Chondrocyte (in vitro differentiated cells): ENCODE measurements at regions not wholly inside any gene's neighbourhood (a gene's known extent, or its start where the extent isn't known, plus 50 kb on each side); places are given as distances from the start of the nearest gene placed in this dataset.

Source experiments
- DNase-seq: peaks from one replicate; pipeline ENCODE4 v3.0.0; 2021; ENCODE audit warnings: mixed read lengths, low spot score
- H3K27ac Mint-ChIP-seq: one replicate; pipeline ENCODE4 v1.8.0; 2021; ENCODE audit warnings: mild to moderate bottlenecking, moderate library complexity, mixed read lengths; ENCODE audit not compliant: unreplicated experiment
- H3K27me3 Mint-ChIP-seq: 2 replicates; pipeline ENCODE4 v1.8.0; 2021; ENCODE audit warnings: low read depth, mixed read lengths
- H3K36me3 Mint-ChIP-seq: 2 replicates; pipeline ENCODE4 v1.8.0; 2021; ENCODE audit warnings: low read depth, mixed read lengths
- H3K4me1 Mint-ChIP-seq: 2 replicates; pipeline ENCODE4 v1.8.0; 2021; ENCODE audit warnings: low read depth, mild to moderate bottlenecking, mixed read lengths
- H3K4me3 Mint-ChIP-seq: one replicate; pipeline ENCODE4 v1.8.0; 2021; ENCODE audit warnings: mild to moderate bottlenecking, moderate library complexity, mixed read lengths; ENCODE audit not compliant: unreplicated experiment
- H3K9me3 Mint-ChIP-seq: 2 replicates; pipeline ENCODE4 v1.8.0; 2021; ENCODE audit warnings: low read depth, mixed read lengths
- CTCF ChIP-seq: fragments of 200-600 bp; sonication (generic); IDR thresholded peaks from 2 replicates; pipeline ENCODE4 v1.5.0; 2021; ENCODE audit warnings: antibody characterized with exemption, mild to moderate bottlenecking, moderate library complexity

- no peak for TF ChIP-seq CTCF
- H3K4me3 Mint-ChIP-seq, result no peak overlapping the region
- H3K27me3 Mint-ChIP-seq, result peaks cover 26% of the 10 kb centered on the region
- H3K9me3 Mint-ChIP-seq, result no peaks in the 10 kb centered on the region
- H3K27ac Mint-ChIP-seq, result no peak overlapping the region
- DNase-seq, result no peak
- peaks cover 6% of the 10 kb centered on the region for H3K4me1 Mint-ChIP-seq
- no peaks in the 10 kb centered on the region for H3K36me3 Mint-ChIP-seq
Measured at GRCh38 chr16:77585379-77586251, 136.7 kb upstream of the NUDT7 start.

GRCh38 chr16:77588389-77588788 lies 133.9 kb upstream of the NUDT7 start:
- no peak for TF ChIP-seq CTCF
- Mint-ChIP-seq H3K27me3 (peaks cover 6% of the 10 kb centered on the region), H3K9me3 (no peaks in the 10 kb centered on the region), H3K4me3 (no peak overlapping the region), H3K27ac (no peak overlapping the region), H3K4me1 (peaks cover 6% of the 10 kb centered on the region), H3K36me3 (no peaks in the 10 kb centered on the region)
- DNase-seq, result no peak

- Mint-ChIP-seq H3K4me1 (peaks cover 6% of the 10 kb centered on the region), H3K9me3 (no peaks in the 10 kb centered on the region), H3K36me3 (no peaks in the 10 kb centered on the region), H3K27ac (no peak overlapping the region), H3K4me3 (no peak overlapping the region), H3K27me3 (peaks cover 6% of the 10 kb centered on the region)
- DNase-seq, result no peak
- no peak for TF ChIP-seq CTCF
Measured at GRCh38 chr16:77589071-77589765, 133.1 kb upstream of the NUDT7 start.

GRCh38 chr16:77590707-77591106 lies 131.6 kb upstream of the NUDT7 start:
- Mint-ChIP-seq H3K27ac (no peak overlapping the region), H3K9me3 (no peaks in the 10 kb centered on the region), H3K36me3 (no peaks in the 10 kb centered on the region), H3K27me3 (peaks cover 10% of the 10 kb centered on the region), H3K4me3 (no peak overlapping the region), H3K4me1 (peaks cover 6% of the 10 kb centered on the region)
- DNase-seq, result no peak
- no peak for TF ChIP-seq CTCF

GRCh38 chr16:77591347-77591746 lies 131.0 kb upstream of the NUDT7 start:
- no peaks in the 10 kb centered on the region for H3K9me3 Mint-ChIP-seq
- H3K27me3 Mint-ChIP-seq, result peaks cover 13% of the 10 kb centered on the region
- no peak overlapping the region for H3K27ac Mint-ChIP-seq
- no peak for DNase-seq
- H3K36me3 Mint-ChIP-seq, result no peaks in the 10 kb centered on the region
- H3K4me3 Mint-ChIP-seq, result no peak overlapping the region
- no peak for TF ChIP-seq CTCF
- peaks cover 6% of the 10 kb centered on the region for H3K4me1 Mint-ChIP-seq
